ENCODE measurements at regions not wholly inside any gene's neighbourhood (a gene's known extent, or its start where the extent isn't known, plus 50 kb on each side); places are given as distances from the start of the nearest gene placed in this dataset.
"Not testable (repeated sequence)": the region's sequence is repeated elsewhere in the genome, so short reads cannot be mapped to it uniquely, and the experiment has no call there.

DNA sequence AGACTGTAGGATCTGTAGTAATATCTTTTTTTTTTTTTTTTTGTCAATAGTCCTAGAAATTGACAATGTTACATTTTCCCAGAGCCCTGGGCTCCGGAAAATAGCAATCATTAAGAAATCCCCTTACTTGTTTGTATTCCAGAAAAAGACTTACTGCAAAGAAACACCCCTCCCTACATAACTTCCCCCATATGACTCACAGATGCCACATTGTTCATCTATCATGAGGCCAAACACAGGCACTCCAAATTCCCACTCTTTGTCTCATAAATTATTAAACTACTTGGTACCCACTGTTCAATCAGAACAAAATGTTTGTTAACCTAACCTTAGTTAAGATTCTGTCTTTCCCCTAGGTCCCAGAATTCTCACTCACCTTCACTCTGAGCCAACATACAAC lies 53.5 kb downstream of the TEX51 start:
- no peak for DNase-seq (ENCODE audit: insufficient read length, low spot score)
- no peak for FAIRE-seq

- no peak for DNase-seq (ENCODE audit: insufficient read length, low spot score)
- FAIRE-seq: no peak
These were observed 54.8 kb downstream of the TEX51 start for GRCh38 chr2:126953483-126953882.

GRCh38 chr2:126954831-126955230 lies 56.1 kb downstream of the TEX51 start:
- FAIRE-seq: no peak
- DNase-seq (ENCODE audit: insufficient read length, low spot score): no peak

GRCh38 chr2:126956773-126957172 lies 58.1 kb downstream of the TEX51 start:
- not testable (repeated sequence) for FAIRE-seq; DNase-seq (ENCODE audit: insufficient read length, low spot score)

DNA sequence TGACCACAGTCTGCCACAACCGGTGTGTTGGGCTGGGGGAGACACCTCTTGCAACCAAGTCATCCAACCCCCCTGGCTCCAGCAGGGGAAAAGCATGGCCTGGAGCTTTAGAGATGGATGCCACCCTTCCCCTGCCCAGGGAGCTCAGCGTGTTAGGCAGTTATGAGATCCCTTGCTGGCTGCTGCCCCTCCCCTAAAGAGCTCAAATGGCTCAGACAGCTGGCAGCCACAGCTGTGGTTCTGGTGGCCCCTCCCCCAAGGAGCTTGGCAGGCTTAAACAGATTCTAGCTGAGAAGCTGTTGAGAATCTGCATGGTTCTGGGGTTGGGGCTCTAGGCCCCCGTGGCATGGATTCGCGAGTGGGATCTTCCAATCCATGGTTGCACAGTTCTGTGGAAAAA lies 64.7 kb downstream of the TEX51 start:
- DNase-seq (ENCODE audit: insufficient read length, low spot score) (no peak), FAIRE-seq (no peak)

GRCh38 chr2:126966601-126967000 lies 67.9 kb downstream of the TEX51 start:
- DNase-seq (ENCODE audit: insufficient read length, low spot score) (no peak), FAIRE-seq (no peak)

DNA sequence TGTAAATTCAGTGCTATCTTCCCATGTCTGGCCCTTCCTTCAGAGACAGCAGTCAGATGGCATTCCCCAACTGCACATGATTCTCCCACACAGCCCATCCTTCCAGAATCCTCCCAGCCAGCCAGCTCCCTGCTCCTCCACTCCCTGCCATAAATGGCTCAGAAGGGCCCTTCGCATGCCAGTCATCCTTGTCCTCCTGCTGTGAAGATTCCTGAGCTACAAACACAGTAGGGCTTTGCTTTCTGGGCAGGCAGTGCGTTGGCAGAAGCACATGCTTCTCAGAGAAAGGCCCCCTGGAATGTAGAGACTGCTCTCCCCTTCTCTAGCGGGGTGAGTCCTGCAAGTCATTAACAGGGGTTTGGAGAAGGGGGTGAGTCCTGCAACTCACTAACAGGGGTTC lies 71.9 kb downstream of the TEX51 start:
- FAIRE-seq (no peak), DNase-seq (ENCODE audit: insufficient read length, low spot score) (no peak)

GRCh38 chr2:126971162-126971480 lies 72.4 kb downstream of the TEX51 start:
- FAIRE-seq (no peak), DNase-seq (ENCODE audit: insufficient read length, low spot score) (no peak)

- FAIRE-seq (peak; percentile 68), DNase-seq (ENCODE audit: insufficient read length, low spot score) (peak; percentile 83)
These were observed 73.0 kb downstream of the TEX51 start for GRCh38 chr2:126971481-126972278.

- DNase-seq (ENCODE audit: insufficient read length, low spot score) (no peak), FAIRE-seq (no peak)
These were observed 73.6 kb downstream of the TEX51 start for GRCh38 chr2:126972279-126972626.

GRCh38 chr2:126973745-126974144 lies 75.1 kb downstream of the TEX51 start:
- DNase-seq (ENCODE audit: insufficient read length, low spot score): no peak
- FAIRE-seq: no peak

DNA sequence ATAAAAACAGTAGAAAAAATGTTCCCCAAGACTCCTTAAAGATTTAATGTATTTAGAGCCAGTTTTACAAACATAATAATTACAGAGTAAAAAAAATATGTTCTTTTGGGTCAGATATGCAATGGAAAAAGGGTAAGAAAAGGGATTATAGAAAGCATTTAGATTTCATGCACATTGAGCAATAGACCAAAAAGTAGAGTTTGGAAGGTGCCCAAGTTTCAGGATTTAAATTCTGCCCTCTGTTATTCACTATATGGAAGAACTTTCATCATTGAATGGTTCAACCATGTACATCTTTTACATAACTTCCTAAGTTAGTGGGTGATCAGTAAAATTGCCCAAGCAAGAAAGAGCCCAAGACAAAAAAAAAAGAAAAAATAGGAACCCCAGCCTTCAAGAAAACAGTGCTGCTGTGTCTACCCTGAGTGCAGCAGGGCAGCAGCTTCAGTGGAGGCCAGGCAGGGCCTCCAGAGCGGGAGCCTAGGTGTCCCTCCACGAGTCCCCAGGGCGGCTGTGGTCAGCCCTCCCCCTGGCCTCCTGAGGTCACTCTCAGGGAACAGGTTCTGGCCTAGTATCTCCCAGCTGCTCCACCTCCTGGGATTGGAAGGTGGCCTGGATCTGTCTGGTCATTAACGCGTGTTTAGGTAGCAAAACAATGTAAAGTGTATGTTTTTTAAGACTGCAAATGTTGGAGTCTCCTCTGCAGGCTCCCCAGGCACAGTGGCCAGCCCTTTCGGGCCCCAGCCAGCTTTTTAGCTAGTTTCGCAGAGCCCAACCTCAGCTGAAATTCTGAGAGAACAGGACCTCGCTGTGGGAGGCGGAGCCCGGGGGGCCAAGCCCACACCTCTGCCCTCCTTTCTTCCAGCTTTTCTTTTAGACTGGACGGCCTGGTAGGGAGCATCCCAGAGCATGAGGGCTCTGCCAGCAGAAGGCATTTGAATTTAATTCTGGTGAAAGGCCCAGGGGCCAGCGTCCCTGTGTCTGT lies 77.3 kb downstream of the TEX51 start:
- no peak for DNase-seq (ENCODE audit: insufficient read length, low spot score)
- no peak for FAIRE-seq

DNA sequence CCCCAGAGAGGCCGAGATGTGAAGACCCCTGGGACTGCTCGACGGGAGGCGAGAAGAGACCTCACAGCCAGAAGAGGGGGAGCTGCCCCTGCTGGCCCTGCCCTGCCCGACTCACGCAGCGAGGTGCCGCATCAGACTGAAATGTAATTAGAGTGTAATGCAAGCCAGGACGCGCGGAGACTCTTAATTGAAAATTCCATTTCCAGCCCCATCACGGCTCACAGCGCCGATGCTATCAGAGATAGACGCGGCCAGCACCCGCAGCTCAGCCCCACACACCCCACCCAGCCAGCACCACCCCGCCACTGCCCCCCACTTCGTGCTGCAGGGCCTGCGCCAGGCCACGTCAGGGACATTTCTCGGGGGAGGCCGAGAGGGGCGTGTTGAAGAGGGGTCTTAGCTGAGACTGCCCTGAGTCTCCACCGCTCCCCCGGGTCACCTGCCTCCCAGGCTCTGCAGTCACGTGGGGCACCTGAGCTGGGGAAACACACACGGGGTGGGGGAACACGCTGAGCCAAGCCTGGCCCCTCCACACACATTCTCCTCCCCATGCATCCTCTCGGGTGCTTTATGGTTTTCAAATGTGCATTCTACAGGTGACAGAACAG lies 78.1 kb downstream of the TEX51 start:
- FAIRE-seq: no peak
- no peak for DNase-seq (ENCODE audit: insufficient read length, low spot score)

GRCh38 chr2:126978333-126978732 lies 79.6 kb downstream of the TEX51 start:
- FAIRE-seq: no peak
- no peak for DNase-seq (ENCODE audit: insufficient read length, low spot score)

DNA sequence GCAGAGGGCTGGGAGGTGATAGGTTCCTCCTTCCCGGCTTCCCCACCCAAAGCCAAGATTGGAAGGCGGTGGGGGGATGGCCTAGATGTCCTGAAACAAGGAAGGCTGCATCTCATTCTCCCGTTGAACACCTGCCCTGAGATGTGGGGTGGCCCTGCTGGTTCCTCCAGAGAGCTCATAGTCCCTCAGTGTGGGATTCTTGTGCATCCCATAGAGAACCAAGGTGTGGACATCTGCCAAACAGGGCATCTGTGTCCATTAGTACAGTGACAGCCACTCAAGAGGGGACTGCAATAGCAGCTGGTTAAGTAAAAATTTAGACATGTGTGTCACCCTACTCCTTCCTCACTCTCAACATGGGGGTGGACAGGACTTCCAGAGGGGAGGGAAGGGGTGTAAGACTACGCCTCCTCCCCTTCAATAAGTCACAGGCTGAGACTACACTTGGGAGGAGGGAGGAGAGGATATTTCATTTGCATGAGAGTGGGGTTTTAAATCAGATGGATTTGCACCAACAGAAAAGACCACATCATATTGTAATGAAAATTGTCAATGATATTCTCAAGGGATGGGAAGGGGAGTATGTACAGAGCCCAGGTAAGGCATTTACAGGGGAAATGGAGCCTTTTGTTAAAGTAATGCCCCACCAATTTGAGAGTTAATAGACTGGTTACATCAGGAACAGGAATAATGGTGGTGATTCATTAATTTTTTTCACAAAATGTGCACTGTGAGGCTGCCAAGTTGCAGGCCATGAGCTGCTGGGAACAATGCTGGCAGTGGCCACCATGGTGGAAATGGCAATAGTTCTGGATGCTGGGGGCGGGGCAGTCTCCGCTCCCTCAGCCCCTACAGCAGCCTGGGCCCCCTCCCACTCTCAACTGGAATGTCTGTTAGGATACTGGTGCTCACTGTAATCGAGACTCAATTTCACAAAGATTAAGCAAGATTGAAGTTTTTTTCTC lies 80.6 kb downstream of the TEX51 start:
- FAIRE-seq: no peak
- no peak for DNase-seq (ENCODE audit: insufficient read length, low spot score)

- DNase-seq (ENCODE audit: insufficient read length, low spot score): no peak
These were observed 82.8 kb downstream of the TEX51 start for GRCh38 chr2:126981476-126981875.

GRCh38 chr2:126982935-126983334 lies 84.2 kb downstream of the TEX51 start:
- FAIRE-seq: no peak
- DNase-seq (ENCODE audit: insufficient read length, low spot score): no peak

More at GRCh38 chr2:126981476-126981875, 82.8 kb downstream of the TEX51 start:
- no peak for FAIRE-seq

GRCh38 chr2:126986631-126987187 lies 88.0 kb downstream of the TEX51 start:
- no peak for FAIRE-seq
- DNase-seq (ENCODE audit: insufficient read length, low spot score): no peak

DNA sequence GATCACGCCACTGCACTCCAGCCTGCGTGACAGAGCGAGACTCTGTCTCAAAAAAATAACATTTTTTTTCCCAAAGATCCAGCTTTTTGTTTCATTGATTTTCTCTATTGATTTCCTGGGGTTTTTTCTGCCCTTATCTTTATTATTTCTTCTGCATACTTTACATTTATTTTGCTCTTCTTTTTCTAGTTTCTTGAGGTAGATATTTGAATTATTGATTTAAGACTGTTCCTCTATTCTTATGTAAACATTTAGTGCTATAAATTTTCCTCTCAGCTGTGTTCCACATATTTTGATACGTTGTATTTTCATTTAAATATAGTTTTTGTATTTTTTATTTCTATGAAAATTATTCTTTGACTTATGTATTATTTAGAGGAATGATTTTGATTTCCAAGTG lies 89.8 kb downstream of the TEX51 start:
- DNase-seq (ENCODE audit: insufficient read length, low spot score): no peak
- no peak for FAIRE-seq

DNA sequence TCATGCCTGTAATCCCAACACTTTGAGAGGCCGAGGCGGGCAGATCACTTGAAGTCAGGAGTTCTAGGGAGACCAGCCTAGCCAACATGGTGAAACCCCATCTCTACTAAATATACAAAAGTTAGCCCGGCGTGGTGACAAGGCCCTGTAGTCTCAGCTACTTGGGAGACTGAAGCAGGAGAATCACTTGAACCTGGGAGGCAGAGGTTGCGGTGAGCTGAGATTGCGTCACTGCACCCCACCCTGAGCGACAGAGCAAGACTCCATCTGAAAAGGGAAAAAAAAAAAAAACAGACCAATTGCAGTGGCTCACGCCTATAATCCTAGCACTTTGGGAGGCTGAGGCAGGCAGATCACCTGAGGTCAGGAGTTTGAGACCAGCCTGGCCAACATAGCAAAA lies 90.4 kb downstream of the TEX51 start:
- not testable (repeated sequence) for DNase-seq (ENCODE audit: insufficient read length, low spot score); FAIRE-seq
